ENCODE measurements at regions not wholly inside any gene's neighbourhood (a gene's known extent, or its start where the extent isn't known, plus 50 kb on each side); places are given as distances from the start of the nearest gene placed in this dataset.

- no peak overlapping the region for H4K91ac ChIP-seq (ENCODE audit: insufficient read depth, low read depth, low read length)
- BruUV-seq (replicated peaks) = no TSS peak
- no peaks in the 10 kb centered on the region for H3K27me3 ChIP-seq (ENCODE audit: control insufficient read depth, insufficient read depth, low read length)
- WGBS, 2 experiments (ENCODE audit: extremely low coverage in 2 of 2, insufficient read length in 1 of 2) = no CpG with 5 or more reads among the region's 1 CpG
- TF ChIP-seq ELK1 (IDR thresholded peaks at IDR 0.05; ENCODE audit: borderline replicate concordance, low read depth, low read length) (no peak), RCOR1 (IDR thresholded peaks at IDR 0.05; ENCODE audit: insufficient replicate concordance, low read length) (no peak), CTCF (conservative IDR thresholded peaks at IDR 0.05; ENCODE audit: low read depth, low read length) (no peak), USF2 (IDR thresholded peaks at IDR 0.05; ENCODE audit: low read depth, low read length) (no peak), MAFK (IDR thresholded peaks at IDR 0.05; ENCODE audit: low read depth, low read length) (no peak), RAD21 (IDR thresholded peaks at IDR 0.05; ENCODE audit: low read length) (no peak), BHLHE40 (IDR thresholded peaks at IDR 0.05; ENCODE audit: low read depth, low read length) (no peak), MAZ (IDR thresholded peaks at IDR 0.05; ENCODE audit: borderline replicate concordance, low read depth, low read length) (no peak), CEBPB (IDR thresholded peaks at IDR 0.05; ENCODE audit: low read depth, low read length) (no peak), SMC3 (IDR thresholded peaks at IDR 0.05; ENCODE audit: low read depth, low read length) (no peak), FOS (IDR thresholded peaks at IDR 0.05; ENCODE audit: low read depth, low read length) (no peak), POLR2A (IDR thresholded peaks at IDR 0.05; ENCODE audit: low read depth, low read length) (no peak), CHD1 (IDR thresholded peaks at IDR 0.05; ENCODE audit: low read depth, low read length) (no peak), MXI1 (IDR thresholded peaks at IDR 0.05; ENCODE audit: borderline replicate concordance, low read depth, low read length) (no peak)
- H3K4ac ChIP-seq (ENCODE audit: low read depth, low read length) = no peak overlapping the region
- intact Hi-C loops (cut with micrococcal nuclease) = no loop called here
- no peaks in the 10 kb centered on the region for H3K79me1 ChIP-seq (ENCODE audit: low read depth in 1 of 2, low read length in 2 of 2)
- in situ Hi-C loops (cut with MboI; ENCODE audit: low sequenced_read_pairs) = no loop called here
- ATAC-seq (ENCODE audit: low read depth) (no peak), DNase-seq (no peak)
- H2AFZ ChIP-seq (replicated peaks; ENCODE audit: low read length, poor library complexity) = no peak overlapping the region
- H3K36me3 ChIP-seq (ENCODE audit: control insufficient read depth, insufficient read depth, low read length) = no peaks in the 10 kb centered on the region
- H2BK20ac ChIP-seq (ENCODE audit: low read depth, low read length) = no peak overlapping the region
- H4K5ac ChIP-seq (ENCODE audit: low read depth, low read length) = no peak overlapping the region
- CTCF ChIA-PET = no interaction called here
- POLR2A ChIA-PET (ENCODE audit: unreplicated experiment) = no interaction called here
- H3K23ac ChIP-seq (ENCODE audit: low read depth, low read length) = no peak overlapping the region
- no peak overlapping the region for H3K56ac ChIP-seq (ENCODE audit: extremely low read depth, insufficient read depth, low read length)
- no peak overlapping the region for H2BK5ac ChIP-seq (ENCODE audit: low read depth, low read length, poor library complexity, severe bottlenecking)
- H4K20me1 ChIP-seq (ENCODE audit: insufficient read depth, low read length) = no peaks in the 10 kb centered on the region
- peaks cover 19% of the 10 kb centered on the region for H3K9me3 ChIP-seq (ENCODE audit: control insufficient read depth, insufficient read depth, low read length)
- dilution Hi-C loops (cut with HindIII; ENCODE audit: low sequenced_read_pairs, unreplicated experiment) = no loop called here
- H2AK5ac ChIP-seq (ENCODE audit: low read depth, low read length) = no peak overlapping the region
- H3K14ac ChIP-seq (replicated peaks; ENCODE audit: low read depth, low read length) = no peak overlapping the region
- no peak overlapping the region for H3K27ac ChIP-seq (ENCODE audit: insufficient read depth, low read length)
- no peak overlapping the region for H3K18ac ChIP-seq (ENCODE audit: low read depth, low read length)
- H2BK120ac ChIP-seq (ENCODE audit: low read depth, low read length) = no peak overlapping the region
- no peak overlapping the region for H3K4me3 ChIP-seq (ENCODE audit: insufficient read depth, low read depth, low read length)
- no peak overlapping the region for H2AK9ac ChIP-seq (replicated peaks; ENCODE audit: low read depth, low read length, poor library complexity)
- no peak overlapping the region for H3K9ac ChIP-seq (ENCODE audit: low read depth, low read length)
- no peak overlapping the region for H3K4me2 ChIP-seq (ENCODE audit: low read depth, low read length)
- no peak overlapping the region for H4K8ac ChIP-seq (ENCODE audit: low read depth in 2 of 2, low read length in 2 of 2)
- no peaks in the 10 kb centered on the region for H3K4me1 ChIP-seq (ENCODE audit: control insufficient read depth, insufficient read depth, low read length)
- H2BK15ac ChIP-seq (ENCODE audit: low read depth, low read length) = no peak overlapping the region
- no peaks in the 10 kb centered on the region for H3K9me1 ChIP-seq (ENCODE audit: insufficient read depth, low read length)
Measured at GRCh38 chr14:66196670-66197069, 289.5 kb upstream of the CCDC196 start.
